GM21423 (cell line): ENCODE measurements at regions not wholly inside any gene's neighbourhood (a gene's known extent, or its start where the extent isn't known, plus 50 kb on each side); places are given as distances from the start of the nearest gene placed in this dataset.

ENCODE experiments used
- ATAC-seq: cut with Tn5 transposase; IDR thresholded peaks from one replicate; pipeline ENCODE4 v1.9.1; 2021; ENCODE audit warnings: mild to moderate bottlenecking, moderate library complexity; ENCODE audit not compliant: unreplicated experiment

GRCh38 chr5:171578829-171579491 lies 159.5 kb downstream of the FGF18 start:
- ATAC-seq, result no peak

DNA sequence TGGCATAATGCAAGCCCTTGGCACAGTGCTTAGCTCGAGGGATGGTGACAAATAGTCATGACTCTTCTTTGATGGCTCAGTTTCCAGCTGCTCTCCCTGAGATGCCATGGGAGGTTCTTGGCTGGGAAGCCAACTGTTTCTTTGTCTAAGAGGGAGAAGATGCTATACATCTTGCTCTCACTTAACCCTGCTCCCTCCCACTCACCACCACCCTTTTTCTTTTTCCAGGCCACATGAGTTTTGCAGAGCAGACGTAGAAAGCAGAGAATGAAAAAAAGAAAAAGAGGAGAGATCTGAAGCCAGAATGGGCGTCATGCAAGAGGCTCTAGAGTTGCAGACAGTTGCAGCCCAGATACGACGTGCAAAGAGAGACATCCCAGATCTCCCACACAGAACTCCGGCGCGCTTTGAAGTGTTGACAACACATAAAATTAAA lies 160.5 kb downstream of the FGF18 start:
- ATAC-seq, result no peak

- ATAC-seq, result no peak
These were observed 161.2 kb downstream of the FGF18 start for GRCh38 chr5:171580502-171581265.

DNA sequence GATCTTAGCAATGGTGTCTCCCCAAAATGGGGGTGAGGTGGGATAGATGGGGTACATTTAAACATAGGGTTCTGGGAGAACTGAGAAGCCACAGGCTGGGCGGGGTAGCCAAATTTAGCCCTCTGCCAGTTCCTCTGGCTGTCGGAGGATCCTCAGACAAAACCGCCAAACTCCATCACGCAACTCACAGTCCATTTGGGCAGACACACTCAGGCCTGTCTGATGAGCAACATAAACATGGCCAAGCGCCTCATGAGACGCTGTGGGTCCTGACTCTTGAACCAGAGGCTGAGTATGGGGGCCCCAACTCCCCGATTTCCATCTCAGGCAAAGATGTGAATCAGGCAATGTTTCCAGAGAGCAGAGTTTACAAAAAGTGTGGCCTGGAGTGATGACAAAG lies 162.3 kb downstream of the FGF18 start:
- ATAC-seq, result no peak

DNA sequence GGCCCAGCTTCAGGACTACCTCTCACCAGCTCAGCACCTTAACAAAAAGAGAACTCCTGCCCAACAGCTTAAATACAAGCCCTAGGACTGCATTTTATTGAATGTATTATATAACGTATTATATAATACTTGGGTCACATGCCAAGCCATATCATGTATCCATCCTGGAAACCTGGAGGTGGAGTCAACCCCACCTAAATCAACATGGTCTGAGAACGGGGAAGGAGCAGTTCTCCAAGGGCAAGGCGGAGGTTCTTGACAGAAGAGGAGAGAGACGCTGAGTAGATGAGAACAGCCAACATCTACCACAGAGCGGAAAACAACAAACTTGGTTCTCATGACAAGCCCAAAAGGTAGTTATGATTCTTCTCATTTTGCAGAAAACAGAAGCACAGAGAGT lies 163.4 kb downstream of the FGF18 start:
- ATAC-seq, result no peak

- ATAC-seq, result no peak
These were observed 166.5 kb downstream of the FGF18 start for GRCh38 chr5:171585981-171586380.

- ATAC-seq, result no peak
These were observed 167.0 kb downstream of the FGF18 start for GRCh38 chr5:171586436-171586835.

DNA sequence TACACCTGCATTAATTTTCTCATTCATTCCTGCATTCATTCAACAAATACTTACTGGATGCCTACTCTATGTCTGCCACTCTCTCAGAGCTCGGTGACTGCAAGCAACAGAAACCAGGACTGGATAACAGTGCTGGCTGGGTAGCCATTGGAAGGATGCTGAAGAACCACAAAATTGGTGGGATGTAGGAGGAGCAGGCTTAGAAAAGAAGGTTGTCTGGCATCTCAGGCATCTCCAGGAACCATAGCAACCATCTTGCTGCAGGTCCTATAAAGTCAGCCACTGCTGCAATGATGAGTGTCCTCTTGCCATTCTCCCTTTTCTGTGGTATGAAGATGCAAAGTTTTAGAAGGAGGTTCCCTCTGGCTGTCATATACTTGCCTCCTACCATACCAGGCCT lies 168.6 kb downstream of the FGF18 start:
- no peak for ATAC-seq

- ATAC-seq, result no peak
These were observed 169.3 kb downstream of the FGF18 start for GRCh38 chr5:171588790-171589189.

- no peak for ATAC-seq
These were observed 170.0 kb downstream of the FGF18 start for GRCh38 chr5:171589461-171589860.

DNA sequence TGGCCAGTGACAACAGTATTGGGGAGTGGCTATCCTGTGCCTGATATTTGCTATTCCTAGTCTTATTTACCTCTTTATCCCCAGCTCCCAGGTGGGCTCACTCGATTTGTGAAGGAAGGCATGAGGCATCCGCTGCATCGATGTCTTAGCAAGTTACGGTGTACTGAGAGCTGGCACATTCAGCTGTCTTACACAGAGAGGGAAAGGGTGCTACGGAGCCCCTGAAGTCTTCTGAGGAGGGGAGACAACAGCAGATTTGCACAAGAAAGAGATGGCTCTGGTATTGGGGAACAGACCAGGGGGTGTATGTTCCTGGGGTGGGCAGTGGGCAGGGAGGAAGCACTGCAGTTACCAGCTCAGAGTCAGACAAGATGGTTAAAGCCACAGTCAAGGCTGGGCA lies 172.6 kb downstream of the FGF18 start:
- ATAC-seq, result no peak

DNA sequence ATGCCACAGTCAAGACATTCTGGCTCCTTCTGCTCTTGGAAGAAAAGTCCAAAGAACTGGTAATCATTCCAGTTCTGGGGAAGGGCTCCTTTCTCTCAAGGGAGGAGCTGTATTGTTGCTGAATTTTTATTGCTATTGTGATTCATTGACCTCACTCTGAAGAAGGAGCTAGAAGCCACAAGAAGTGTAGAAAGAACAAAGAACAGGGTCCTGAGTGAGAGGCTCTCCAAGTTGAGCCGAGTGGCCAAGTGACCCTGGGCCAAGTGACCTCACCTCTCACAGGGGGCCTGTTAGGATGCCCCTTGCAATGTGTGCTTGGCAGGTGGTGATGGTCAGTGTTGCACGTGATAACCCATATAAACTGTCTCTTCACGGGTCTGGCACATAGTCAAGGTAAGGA lies 173.3 kb downstream of the FGF18 start:
- ATAC-seq, result no peak

GRCh38 chr5:171593401-171593800 lies 174.0 kb downstream of the FGF18 start:
- no peak for ATAC-seq

- ATAC-seq, result no peak
These were observed 174.5 kb downstream of the FGF18 start for GRCh38 chr5:171593976-171594375.

DNA sequence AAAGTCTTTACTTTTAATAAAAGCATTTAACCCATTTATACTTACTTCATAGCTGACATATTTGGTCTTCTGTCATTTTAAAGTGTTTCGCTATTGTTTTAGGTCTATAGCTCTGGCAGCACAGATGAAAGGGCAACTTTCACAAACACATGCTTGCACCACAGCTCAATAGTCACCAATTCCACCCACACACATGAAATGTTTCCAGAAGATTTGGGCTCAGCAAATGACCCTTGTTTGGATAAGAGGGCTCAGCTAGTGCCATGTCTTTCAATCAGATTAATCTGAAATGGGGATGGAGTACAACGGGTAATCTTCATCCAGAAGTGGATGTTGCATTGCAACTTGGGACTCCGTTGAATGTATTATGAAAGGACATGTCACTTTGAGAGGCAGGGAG lies 176.0 kb downstream of the FGF18 start:
- ATAC-seq, result no peak

GRCh38 chr5:171595801-171596231 lies 176.4 kb downstream of the FGF18 start:
- ATAC-seq, result no peak

GRCh38 chr5:171596391-171596878 lies 177.0 kb downstream of the FGF18 start:
- no peak for ATAC-seq

DNA sequence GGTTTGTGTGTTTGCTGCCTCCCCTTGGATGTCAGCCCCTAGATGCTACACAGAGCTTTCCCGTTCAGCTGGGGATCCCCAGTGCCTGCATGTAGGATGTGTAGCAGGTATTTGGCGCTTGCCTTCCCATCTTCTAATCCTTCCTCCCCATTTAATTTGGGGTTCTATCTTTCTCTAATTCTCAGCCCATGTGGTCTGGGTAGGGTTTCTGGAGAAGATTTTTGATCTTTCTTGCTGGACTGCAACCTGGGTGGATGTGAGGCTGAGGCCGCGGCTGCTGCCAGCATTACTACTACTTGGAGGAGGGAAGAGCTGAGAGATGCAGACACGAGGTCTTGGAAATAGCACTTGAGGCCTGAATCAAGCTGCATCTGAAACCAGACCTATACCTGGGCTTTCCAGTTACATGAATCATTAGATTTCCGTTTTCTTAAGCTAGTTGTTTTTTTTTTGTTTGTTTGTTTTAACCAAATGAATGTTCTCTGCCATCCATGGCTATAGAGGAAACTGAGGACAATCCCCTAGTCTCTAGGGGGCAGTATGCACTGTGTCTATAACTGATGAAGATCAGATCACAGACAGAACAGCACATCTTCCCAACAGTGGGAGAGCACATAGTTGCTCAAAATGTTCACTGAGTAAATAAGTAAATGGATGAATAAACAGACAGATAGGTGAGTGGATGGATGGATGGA lies 178.6 kb downstream of the FGF18 start:
- ATAC-seq, result no peak

DNA sequence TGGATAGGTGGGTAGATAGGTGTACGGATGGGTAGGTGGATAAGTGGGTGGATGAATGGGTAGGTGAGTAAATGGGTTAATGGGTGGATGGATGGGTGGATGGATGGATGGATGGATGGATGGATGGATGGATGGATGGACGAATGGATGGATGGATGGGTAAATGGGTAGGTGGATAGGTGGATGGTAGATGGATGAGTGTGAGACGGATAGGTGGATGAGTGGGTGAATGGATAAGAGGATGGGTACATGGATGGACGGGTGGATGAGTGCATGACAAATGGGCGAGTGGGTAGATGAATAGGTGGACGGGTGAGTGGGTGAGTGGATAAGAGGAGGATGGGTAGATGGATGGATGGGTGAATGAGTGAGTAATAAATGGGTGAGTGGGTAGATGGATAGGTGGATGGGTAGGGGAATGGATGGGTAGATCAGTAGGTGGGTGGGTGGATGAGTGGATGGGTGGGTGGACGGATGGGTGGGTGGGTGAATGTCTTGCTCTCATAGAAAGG lies 179.2 kb downstream of the FGF18 start:
- ATAC-seq, result no peak

GRCh38 chr5:171599411-171599810 lies 180.0 kb downstream of the FGF18 start:
- ATAC-seq, result no peak

DNA sequence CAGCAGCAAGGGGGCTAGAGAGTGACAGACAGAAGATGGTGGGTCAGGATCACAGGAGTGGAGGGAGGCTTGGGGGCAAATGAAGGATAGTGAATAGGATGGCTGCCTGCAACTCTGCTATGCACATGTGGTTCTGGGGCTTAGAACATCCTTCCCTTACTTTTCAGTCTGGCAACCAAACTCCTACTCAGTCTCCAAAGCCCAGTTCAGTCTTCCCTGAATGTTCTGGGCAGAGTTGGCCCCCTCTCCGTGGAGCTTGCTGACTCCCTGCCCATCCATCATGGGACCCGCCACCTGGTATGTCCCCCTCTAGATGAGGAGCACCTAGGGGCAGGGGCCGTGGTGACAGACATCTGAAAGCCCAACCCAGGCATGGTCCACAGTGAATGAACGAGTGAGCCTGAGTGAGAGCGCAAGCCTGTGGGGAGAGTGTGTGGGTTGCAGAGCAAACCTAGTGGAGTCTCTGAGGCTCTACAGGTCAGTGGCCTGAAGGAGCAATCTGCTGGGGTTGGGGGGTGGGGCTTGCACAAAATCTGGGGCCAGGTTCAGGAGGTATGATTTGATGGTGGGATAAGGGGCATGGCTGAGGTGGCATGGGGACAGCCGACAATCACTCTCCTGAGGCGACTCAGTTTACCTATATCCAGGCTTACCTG lies 180.6 kb downstream of the FGF18 start:
- no peak for ATAC-seq
